Hepatocyte (in vitro differentiated cells): ENCODE measurements at regions not wholly inside any gene's neighbourhood (a gene's known extent, or its start where the extent isn't known, plus 50 kb on each side); places are given as distances from the start of the nearest gene placed in this dataset.

ENCODE experiments used
- CTCF ChIP-seq: fragments of 200-600 bp; sonication (generic); IDR thresholded peaks from 2 replicates; pipeline ENCODE4 v1.5.1; 2016; ENCODE audit warnings: antibody characterized with exemption, mild to moderate bottlenecking; ENCODE audit not compliant: poor library complexity
- EZH2 ChIP-seq: fragments of 200-600 bp; sonication (generic); IDR thresholded peaks from 2 replicates; pipeline ENCODE4 v1.6.1; 2016; ENCODE audit warnings: antibody characterized with exemption, mild to moderate bottlenecking, borderline replicate concordance

GRCh38 chr3:127044996-127045395, 62.1 kb downstream of the PLXNA1 start:
- TF ChIP-seq CTCF (no peak), EZH2 (no peak)
